Trophoblast cell (in vitro differentiated cells and primary cell): ENCODE measurements at regions not wholly inside any gene's neighbourhood (a gene's known extent, or its start where the extent isn't known, plus 50 kb on each side); places are given as distances from the start of the nearest gene placed in this dataset.

Experiments used
- DNase-seq, 2 donors: peaks; one replicate each; pipeline ENCODE4 v3.0.0-alpha.2; 2016
- H2AFZ ChIP-seq: 2 replicates; pipeline ENCODE4 v1.6.1; 2013; ENCODE audit warnings: low read length, moderate library complexity, mild to moderate bottlenecking; ENCODE audit not compliant: insufficient read depth, poor library complexity
- H2AK5ac ChIP-seq: 2 replicates; pipeline ENCODE4 v1.6.1; 2013; ENCODE audit warnings: mild to moderate bottlenecking, low read length
- H2BK120ac ChIP-seq: 2 replicates; pipeline ENCODE4 v1.6.1; 2013; ENCODE audit warnings: low read length, mild to moderate bottlenecking, moderate library complexity; ENCODE audit not compliant: insufficient read depth, poor library complexity
- H2BK12ac ChIP-seq: 2 replicates; pipeline ENCODE4 v1.6.1; 2013; ENCODE audit warnings: mild to moderate bottlenecking, low read length, moderate library complexity
- H2BK5ac ChIP-seq: 2 replicates; pipeline ENCODE4 v1.6.1; 2013; ENCODE audit warnings: low read length, low read depth, moderate library complexity, mild to moderate bottlenecking; ENCODE audit not compliant: poor library complexity
- H3K14ac ChIP-seq: 2 replicates; pipeline ENCODE4 v1.6.1; 2013; ENCODE audit warnings: mild to moderate bottlenecking, low read length
- H3K18ac ChIP-seq: 2 replicates; pipeline ENCODE4 v1.6.1; 2013; ENCODE audit warnings: mild to moderate bottlenecking, low read length
- H3K23ac ChIP-seq: 2 replicates; pipeline ENCODE4 v1.6.1; 2013; ENCODE audit warnings: low read length
- H3K27ac ChIP-seq: 2 replicates; pipeline ENCODE4 v1.5.1; 2013; ENCODE audit warnings: low read depth, mild to moderate bottlenecking, inconsistent platforms, low read length, moderate library complexity
- H3K27me3 ChIP-seq: 2 replicates; pipeline ENCODE4 v1.6.1; 2013; ENCODE audit warnings: inconsistent platforms, mild to moderate bottlenecking, low read length, moderate library complexity; ENCODE audit not compliant: insufficient read depth
- H3K36me3 ChIP-seq, 2 experiments: 1 replicate in 1 of 2; 2 replicates in 1 of 2; pipeline ENCODE4 v1.6.1; 2013; ENCODE audit warnings: low read length in 2 of 2, mild to moderate bottlenecking in 2 of 2, moderate library complexity in 1 of 2; ENCODE audit not compliant: insufficient read depth in 2 of 2, control insufficient read depth in 1 of 2
- H3K4ac ChIP-seq: 2 replicates; pipeline ENCODE4 v1.6.1; 2013; ENCODE audit warnings: low read depth, mild to moderate bottlenecking, low read length, moderate library complexity
- H3K4me1 ChIP-seq, 2 experiments: 1 replicate in 1 of 2; 2 replicates in 1 of 2; pipeline ENCODE4 v1.6.1; 2013; ENCODE audit warnings: low read length in 2 of 2, mild to moderate bottlenecking in 2 of 2, moderate library complexity in 1 of 2; ENCODE audit not compliant: insufficient read depth in 2 of 2, control insufficient read depth in 1 of 2
- H3K4me2 ChIP-seq: 2 replicates; pipeline ENCODE4 v1.6.1; 2013; ENCODE audit warnings: inconsistent platforms, mild to moderate bottlenecking, low read length, moderate library complexity
- H3K4me3 ChIP-seq: 2 replicates; pipeline ENCODE4 v1.5.1; 2013; ENCODE audit warnings: mild to moderate bottlenecking, low read depth, low read length, inconsistent platforms
- H3K79me1 ChIP-seq: one replicate; pipeline ENCODE4 v1.6.1; 2013; ENCODE audit warnings: low read length
- H3K79me2 ChIP-seq: 2 replicates; pipeline ENCODE4 v1.6.1; 2013; ENCODE audit warnings: low read length, mild to moderate bottlenecking; ENCODE audit not compliant: control insufficient read depth, insufficient read depth, poor library complexity
- H3K9ac ChIP-seq: 2 replicates; pipeline ENCODE4 v1.6.1; 2013; ENCODE audit warnings: mild to moderate bottlenecking, low read length
- H3K9me3 ChIP-seq: 2 replicates; pipeline ENCODE4 v1.6.1; 2013; ENCODE audit warnings: low read depth, mild to moderate bottlenecking, control low read depth, inconsistent platforms, low read length; ENCODE audit not compliant: insufficient read depth
- H4K12ac ChIP-seq: 2 replicates; pipeline ENCODE4 v1.6.1; 2013; ENCODE audit warnings: low read depth, mild to moderate bottlenecking, low read length, moderate library complexity
- H4K8ac ChIP-seq: 2 replicates; pipeline ENCODE4 v1.6.1; 2013; ENCODE audit warnings: low read depth, mild to moderate bottlenecking, low read length, moderate library complexity
- H4K91ac ChIP-seq: one replicate; pipeline ENCODE4 v1.6.1; 2013; ENCODE audit warnings: low read depth, mild to moderate bottlenecking, low read length, moderate library complexity
- WGBS: extraction: QIAGEN DNeasy Blood & Tissue Kit; methylation state at CpG from one replicate; pipeline ENCODE4 v1.1.7; 2013; ENCODE audit warnings: missing lambda C conversion rate; ENCODE audit not compliant: insufficient read length, insufficient coverage; ENCODE audit errors: extremely low coverage; 5-methylcytosine and 5-hydroxymethylcytosine counted together

DNA sequence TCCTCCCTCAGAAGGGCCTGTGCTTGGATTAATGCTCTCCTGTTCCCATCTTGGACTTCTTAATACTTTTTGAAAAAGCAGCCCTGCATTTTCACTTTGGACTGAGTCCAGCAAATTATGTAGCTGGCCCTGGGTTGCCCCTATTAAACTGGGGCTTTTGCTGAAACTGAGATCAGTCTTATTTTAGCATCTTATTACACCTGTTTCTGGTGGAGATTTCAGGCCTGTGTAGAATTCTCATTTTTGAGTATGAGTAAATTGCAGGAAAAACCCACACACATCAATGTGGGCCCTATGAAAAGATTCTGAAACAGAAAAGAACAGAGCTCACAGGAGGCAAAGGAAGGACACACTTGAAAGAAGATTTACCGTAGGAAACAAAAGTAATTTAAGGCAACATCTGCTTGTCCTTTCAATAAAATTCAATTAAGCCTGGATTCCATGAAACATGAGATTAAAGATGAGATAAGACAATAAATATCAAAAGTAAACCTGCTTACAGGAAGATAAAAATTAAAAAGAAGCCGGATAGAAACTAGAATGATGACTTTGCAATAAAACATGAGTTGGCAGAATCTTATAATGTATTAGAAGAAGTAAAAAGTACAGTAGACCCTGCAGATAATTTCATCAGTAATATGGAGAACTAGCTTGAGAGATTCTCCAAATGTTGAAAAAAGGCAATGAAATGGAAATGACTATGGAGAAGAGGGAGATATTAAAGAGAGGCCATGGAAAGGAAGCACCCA is 90.7 kb upstream of the GCFC2 start:
- H3K79me2 ChIP-seq = no peaks in the 10 kb centered on the region
- H3K27ac ChIP-seq = no peak overlapping the region
- no peaks in the 10 kb centered on the region for H3K27me3 ChIP-seq
- H4K12ac ChIP-seq = no peak overlapping the region
- no peak for DNase-seq
- no peak overlapping the region for H4K91ac ChIP-seq
- no peak overlapping the region for H3K14ac ChIP-seq
- no CpG with 5 or more reads among the region's 2 CpGs for WGBS
- no peak overlapping the region for H2AK5ac ChIP-seq
- no peak overlapping the region for H3K9ac ChIP-seq
- H2BK12ac ChIP-seq = no peak overlapping the region
- no peak overlapping the region for H3K4me3 ChIP-seq
- H3K23ac ChIP-seq = no peak overlapping the region
- H2AFZ ChIP-seq = no peak overlapping the region
- no peak overlapping the region for H2BK5ac ChIP-seq
- H3K4me2 ChIP-seq = no peak overlapping the region
- no peak overlapping the region for H3K18ac ChIP-seq
- H3K79me1 ChIP-seq = no peaks in the 10 kb centered on the region
- H3K9me3 ChIP-seq = no peaks in the 10 kb centered on the region
- H4K8ac ChIP-seq = no peak overlapping the region
- no peak overlapping the region for H2BK120ac ChIP-seq
- no peaks in the 10 kb centered on the region for H3K36me3 ChIP-seq
- H3K4me1 ChIP-seq = no peaks in the 10 kb centered on the region
- no peak overlapping the region for H3K4ac ChIP-seq

DNA sequence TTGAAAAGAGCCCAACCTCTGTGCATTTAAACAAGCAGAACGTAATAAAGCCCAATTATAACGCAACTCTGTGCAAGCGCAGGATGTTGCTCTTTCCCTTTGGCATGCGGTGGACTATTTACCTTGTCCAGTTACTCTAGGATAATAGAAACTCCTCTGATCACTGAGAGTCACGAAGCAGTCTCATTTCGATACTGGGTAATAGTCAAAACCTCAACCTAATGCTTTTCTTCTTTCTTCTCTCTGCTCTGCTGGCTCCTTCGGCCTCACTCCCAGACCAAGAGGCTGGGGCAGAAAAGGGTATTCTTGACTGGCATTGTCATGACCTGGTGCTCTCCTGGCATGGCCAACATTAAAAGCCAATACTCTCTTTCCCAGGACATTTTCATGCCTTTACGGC is 89.7 kb upstream of the GCFC2 start:
- H3K27me3 ChIP-seq = no peaks in the 10 kb centered on the region
- no peaks in the 10 kb centered on the region for H3K9me3 ChIP-seq
- H3K27ac ChIP-seq = no peak overlapping the region
- WGBS = no CpG with 5 or more reads among the region's 8 CpGs
- no peaks in the 10 kb centered on the region for H3K36me3 ChIP-seq
- no peaks in the 10 kb centered on the region for H3K79me2 ChIP-seq
- H3K4me1 ChIP-seq = no peaks in the 10 kb centered on the region
- H4K91ac ChIP-seq = no peak overlapping the region
- H3K9ac ChIP-seq = no peak overlapping the region
- no peak for DNase-seq
- H2AK5ac ChIP-seq = no peak overlapping the region
- H3K14ac ChIP-seq = no peak overlapping the region
- H2AFZ ChIP-seq = no peak overlapping the region
- H2BK5ac ChIP-seq = no peak overlapping the region
- H4K12ac ChIP-seq = no peak overlapping the region
- H3K4ac ChIP-seq = no peak overlapping the region
- H2BK12ac ChIP-seq = no peak overlapping the region
- no peak overlapping the region for H2BK120ac ChIP-seq
- no peaks in the 10 kb centered on the region for H3K79me1 ChIP-seq
- H3K4me2 ChIP-seq = no peak overlapping the region
- H3K23ac ChIP-seq = no peak overlapping the region
- H3K18ac ChIP-seq = no peak overlapping the region
- H3K4me3 ChIP-seq = no peak overlapping the region
- no peak overlapping the region for H4K8ac ChIP-seq

DNA sequence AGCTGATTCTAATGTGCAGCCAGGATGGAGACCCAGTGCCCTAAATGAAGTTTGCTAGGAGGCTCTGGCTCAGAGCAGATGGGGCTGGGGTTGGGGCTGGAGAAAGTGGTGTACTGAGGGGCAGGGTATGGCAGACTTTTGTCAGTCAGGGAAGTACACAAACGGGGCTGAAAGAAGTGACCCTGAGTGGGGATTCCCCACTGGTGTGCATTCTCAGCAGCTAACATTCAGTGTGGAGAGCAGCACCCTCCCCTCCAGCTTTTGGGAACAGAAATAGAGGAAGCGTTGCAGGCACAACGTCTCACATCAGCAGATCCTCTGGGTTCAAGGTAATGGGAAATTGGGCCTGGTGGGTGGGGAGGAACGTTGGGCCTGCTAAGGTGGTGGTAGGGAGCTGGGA is 89.1 kb upstream of the GCFC2 start:
- Histone ChIP-seq H3K36me3 (no peaks in the 10 kb centered on the region), H2AFZ (no peak overlapping the region), H3K9ac (no peak overlapping the region), H3K18ac (no peak overlapping the region), H3K4me1 (no peaks in the 10 kb centered on the region), H3K27me3 (no peaks in the 10 kb centered on the region), H3K23ac (no peak overlapping the region), H2AK5ac (no peak overlapping the region), H4K12ac (no peak overlapping the region), H3K4me2 (no peak overlapping the region), H2BK5ac (no peak overlapping the region), H3K27ac (no peak overlapping the region), H4K91ac (no peak overlapping the region), H3K9me3 (no peaks in the 10 kb centered on the region), H3K4ac (no peak overlapping the region), H2BK120ac (no peak overlapping the region), H4K8ac (no peak overlapping the region), H3K79me1 (no peaks in the 10 kb centered on the region), H3K14ac (no peak overlapping the region), H3K79me2 (no peaks in the 10 kb centered on the region), H2BK12ac (no peak overlapping the region), H3K4me3 (no peak overlapping the region)
- DNase-seq = no peak
- no CpG with 5 or more reads among the region's 4 CpGs for WGBS

GRCh38 chr2:75798569-75798968 is 87.9 kb upstream of the GCFC2 start:
- Histone ChIP-seq H3K14ac (no peak overlapping the region), H4K8ac (no peak overlapping the region), H3K23ac (no peak overlapping the region), H3K36me3 (no peaks in the 10 kb centered on the region), H3K27ac (no peak overlapping the region), H2BK5ac (no peak overlapping the region), H3K4me3 (no peak overlapping the region), H3K4me2 (no peak overlapping the region), H2AK5ac (no peak overlapping the region), H3K18ac (no peak overlapping the region), H2AFZ (no peak overlapping the region), H2BK120ac (no peak overlapping the region), H3K79me1 (no peaks in the 10 kb centered on the region), H4K91ac (no peak overlapping the region), H3K4ac (no peak overlapping the region), H3K79me2 (no peaks in the 10 kb centered on the region), H3K9ac (no peak overlapping the region), H3K4me1 (no peaks in the 10 kb centered on the region), H3K9me3 (no peaks in the 10 kb centered on the region), H2BK12ac (no peak overlapping the region), H3K27me3 (no peaks in the 10 kb centered on the region), H4K12ac (no peak overlapping the region)
- no peak for DNase-seq
- no CpG with 5 or more reads among the region's 4 CpGs for WGBS
